ENCODE measurements at regions not wholly inside any gene's neighbourhood (a gene's known extent, or its start where the extent isn't known, plus 50 kb on each side); places are given as distances from the start of the nearest gene placed in this dataset.

DNA sequence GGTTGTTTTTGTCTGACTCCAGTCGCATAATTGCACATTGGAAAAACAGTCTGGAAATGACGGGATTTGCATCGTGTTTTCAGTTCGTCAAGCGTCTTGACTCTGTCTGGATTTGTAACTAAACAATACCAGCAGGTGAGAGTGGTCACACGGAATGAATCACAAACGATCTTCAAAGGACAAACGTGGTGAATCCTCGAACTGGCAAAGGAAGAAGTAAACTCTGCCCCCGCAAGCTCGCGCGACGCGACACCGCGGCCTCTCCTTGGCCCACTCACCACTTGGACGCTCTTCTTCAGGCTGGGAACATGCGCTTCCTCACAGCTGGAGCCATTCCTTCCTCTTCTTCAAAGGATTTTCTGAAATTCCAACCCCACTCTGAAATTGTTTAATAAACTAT, 352.6 kb downstream of the THBS2 start:
- no peak for DNase-seq

DNA sequence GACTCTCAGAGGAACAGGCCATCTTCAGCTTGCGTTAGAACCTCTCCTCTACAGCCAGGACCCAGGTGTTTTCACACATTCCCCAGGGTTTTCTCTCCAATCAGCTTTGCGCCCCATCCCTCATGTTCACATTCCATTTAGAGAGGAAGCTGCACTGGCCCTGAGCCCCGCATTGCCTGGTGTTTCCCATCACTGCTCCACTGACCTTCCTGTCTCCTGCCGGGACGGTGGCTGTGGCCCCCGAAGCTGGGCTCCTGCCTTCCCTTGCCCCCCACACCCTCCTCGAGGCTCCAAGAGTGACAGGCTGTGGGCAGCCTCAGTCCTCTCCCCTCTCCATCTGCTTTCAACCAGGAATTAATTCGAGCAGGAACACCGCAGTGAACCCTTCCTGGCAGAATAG, 357.3 kb downstream of the THBS2 start:
- DNase-seq = no peak

DNA sequence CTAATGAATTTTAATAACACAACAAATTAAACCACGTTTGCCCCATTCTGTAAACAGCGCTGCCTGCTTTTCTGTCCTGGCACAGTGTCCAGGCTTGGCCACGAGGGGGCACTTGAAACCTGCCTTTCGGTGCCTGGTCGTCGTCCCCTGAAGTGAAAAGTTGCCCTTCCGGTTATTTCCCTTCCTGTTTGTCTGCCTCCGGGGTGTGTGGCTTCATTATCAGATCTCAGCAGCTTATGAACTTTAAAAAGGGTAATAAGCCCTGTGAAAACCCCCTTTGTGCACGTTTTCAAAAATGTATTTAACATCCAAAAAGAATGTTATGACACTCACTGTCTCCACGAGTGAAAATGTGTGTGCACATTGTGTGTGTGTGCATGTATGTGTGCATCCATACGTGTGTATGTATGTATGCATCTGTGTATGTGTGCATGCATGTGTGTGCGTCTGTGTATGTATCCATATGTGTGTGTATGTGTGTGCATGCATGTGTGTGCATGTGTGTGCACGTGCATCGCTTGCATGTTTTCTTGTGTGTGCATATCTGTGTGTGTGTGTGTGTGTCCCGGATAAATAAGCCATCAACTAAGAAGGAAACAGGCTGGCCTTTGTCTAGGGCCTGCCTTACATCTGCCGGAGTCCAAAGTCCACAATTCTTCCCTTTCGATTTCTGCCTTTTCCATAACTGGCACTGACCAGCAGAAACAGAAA, 358.4 kb downstream of the THBS2 start:
- DNase-seq = no peak

DNA sequence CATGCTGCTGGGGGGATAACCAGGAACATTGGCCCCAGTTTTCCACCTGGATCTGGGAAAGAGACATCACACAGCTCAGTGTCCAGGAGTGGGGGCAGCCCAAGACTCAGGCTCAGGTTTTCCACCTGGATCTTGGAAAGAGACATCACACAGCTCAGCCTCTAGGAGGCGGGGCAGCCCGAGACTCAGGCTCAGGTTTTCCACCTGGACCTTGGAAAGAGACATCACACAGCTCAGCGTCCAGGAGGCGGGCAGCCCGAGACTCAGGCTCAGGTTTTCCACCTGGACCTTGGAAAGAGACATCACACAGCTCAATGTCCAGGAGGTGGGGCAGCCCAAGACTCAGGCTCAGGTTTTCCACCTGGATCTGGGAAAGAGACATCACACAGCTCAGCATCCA, 361.6 kb downstream of the THBS2 start:
- no peak for DNase-seq

DNA sequence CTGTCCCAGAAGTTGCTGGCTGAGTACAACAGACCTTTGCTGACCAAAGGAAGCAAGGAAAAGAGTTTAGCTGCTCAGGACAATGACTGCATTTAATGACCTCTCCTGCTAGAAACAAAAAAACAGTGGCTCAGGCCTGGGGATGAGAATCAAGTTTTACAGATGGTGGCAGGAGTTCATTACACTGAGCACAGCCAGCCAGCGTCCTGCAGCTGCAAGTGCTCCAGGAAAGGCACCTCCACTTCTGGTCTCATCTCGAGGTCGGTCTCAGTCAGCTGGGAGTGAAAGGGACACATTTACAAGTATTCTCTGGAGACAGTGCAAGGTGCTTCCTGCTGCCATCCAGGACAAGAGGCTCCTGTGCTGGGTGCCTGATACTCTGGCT, 362.7 kb downstream of the THBS2 start:
- DNase-seq = no peak

DNA sequence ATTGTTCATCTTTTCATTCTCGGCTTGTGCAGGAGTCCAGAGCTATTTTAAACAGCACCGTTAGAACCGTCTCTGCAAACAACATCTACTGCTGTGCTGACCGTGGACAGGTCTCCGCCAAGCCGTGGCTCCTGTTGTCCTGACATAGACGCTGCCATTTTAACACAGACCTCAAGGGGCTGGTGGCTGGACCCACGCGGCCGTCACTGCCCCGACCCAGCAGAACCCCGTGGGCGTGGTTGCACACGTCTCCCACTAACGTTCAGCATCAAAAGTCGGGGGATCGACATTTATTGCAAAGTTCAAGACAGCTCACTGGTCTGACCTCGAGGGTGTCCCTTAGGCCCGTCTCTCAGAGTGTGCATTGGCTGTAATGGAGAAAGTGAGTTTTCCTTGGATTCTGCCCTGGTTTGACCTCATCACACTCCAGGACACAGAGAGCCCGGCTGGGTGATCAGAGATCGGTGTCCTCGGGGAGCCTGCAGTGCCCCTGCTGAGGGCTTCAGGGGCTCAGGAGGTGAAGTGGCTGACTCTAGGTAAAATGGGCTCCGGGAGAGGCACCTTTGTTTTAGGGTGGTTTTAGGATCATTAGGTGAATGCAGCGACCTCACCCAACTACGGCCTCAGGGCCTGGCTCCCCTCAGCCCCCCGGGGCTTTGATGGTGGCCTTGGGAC, 363.2 kb downstream of the THBS2 start:
- DNase-seq = no peak

DNA sequence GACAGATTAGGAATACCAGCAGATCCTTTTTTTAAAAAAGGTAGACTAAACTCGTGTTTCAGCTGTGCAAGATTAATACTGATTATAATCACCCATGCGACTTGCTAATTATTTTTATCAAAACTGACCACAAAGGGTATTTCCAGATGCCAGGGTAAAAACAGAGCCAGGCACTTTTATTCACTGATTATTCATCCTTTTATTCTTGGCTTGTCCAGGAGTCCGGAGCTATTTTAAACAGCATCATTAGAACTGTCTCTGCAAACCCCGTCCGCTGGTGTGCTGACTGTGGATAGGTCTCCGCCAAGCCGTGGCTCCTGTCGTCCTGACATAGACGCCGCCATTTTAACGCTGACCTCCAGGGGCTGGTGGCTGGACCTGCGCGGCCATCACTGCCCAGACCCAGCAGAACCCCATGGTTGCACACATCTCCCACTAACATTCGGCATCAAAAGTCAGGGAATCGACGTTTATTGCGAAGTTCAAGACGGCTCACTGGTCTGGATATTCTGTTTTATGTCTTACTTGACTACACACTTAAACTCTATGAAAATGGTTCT, 364.8 kb downstream of the THBS2 start:
- no peak for DNase-seq

DNA sequence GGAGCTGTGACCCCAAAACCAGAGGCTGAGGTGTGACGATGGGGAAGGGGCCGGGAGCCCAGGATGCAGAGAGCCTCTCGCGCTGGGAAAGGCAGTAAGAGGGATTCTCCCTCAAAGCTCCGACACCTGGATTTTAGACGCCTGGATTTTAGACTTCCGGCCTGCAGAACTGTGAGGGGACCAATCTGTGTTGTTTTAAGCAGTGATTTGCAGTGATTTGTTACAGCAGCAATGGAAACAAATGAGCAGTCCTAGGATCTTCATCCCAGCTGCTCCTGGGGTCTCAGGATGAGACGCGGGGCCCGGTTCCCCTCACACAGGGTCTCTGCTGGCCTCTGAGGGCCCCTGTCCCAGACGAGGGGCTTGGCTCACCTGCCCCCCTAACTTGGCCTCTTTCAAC, 365.5 kb downstream of the THBS2 start:
- DNase-seq = no peak

DNA sequence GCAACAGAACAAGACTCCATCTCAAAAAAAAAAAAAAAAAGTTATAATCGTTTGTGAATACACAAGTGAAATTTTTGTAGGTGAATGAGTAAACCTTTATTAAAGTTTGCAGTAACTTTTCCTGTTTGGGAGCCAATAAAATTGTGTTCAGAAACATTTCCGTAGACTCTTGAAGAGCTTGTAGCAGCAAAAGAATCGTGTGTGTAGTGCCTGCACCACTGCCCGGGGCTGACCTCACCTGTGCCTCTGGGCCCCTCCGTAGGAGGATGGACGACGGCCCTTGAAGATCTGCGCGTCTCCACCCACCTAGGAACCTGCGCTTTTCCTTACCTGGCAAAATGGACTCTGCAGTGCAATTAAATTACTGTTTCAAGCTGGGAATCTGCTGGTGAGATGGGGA, 366.0 kb downstream of the THBS2 start:
- no peak for DNase-seq

DNA sequence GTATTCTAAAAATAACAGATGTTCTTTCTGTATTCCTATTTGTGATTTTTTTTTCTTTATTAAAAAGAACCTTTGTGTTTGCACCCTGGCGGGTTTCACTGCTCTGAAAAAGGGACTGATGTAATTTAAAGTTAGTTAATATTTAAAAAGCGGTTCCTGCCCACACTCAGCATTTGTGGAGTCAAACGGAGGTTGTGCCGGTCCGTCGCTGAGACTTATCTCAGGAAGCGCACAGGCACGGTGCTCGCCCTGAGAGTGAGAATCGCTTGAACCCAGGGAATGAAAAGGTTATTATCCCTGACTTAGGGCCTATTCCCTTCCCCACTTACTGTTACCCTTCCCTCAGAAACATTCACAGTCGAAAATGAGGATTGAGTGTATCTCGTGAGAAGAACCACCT, 366.7 kb downstream of the THBS2 start:
- no peak for DNase-seq

DNA sequence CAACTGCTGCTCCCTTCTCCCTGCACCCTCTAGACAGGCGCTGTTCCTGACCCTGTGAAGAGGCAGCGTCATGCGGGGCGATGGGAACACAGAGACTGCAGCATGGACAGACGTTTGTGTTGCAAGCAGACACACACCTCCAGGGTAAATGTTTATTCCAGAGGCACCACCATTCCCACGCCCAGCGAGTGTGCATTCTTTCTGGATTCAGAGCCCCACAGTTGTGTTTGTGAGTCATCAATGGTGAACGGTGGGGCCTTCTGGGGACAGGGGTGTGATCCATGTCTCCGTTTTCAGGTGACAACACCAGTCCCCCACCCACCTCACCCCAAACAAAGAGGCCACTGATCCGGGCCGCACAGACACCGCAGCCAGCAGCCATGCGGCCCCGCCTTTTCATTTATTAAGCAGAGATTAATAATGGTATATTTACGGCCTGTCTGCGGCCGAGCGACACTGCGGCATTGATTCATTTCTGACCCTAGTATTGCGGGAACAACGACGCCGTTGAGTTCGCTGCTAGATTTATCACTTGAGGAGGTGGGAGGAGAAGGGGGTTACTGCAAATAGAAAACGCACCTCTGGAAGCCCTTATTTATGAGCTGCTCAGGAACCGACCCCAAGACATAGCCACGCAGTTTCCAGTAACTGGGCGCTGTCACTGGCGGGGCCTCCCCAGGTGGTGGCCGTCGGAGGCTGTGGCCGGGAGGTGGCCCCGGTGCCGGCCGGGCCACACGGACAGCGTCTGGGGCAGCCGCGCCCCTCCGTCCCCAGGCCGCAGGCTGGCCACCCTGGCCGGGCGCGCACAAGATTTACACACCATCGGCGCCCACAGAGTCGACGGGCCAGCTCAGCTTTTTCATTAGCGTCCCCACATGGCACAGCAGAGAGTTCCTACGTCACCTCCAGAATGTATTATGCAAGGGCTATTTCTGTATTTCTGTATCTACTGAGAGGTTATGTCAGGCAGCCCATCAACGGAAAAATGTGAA, 367.6 kb downstream of the THBS2 start:
- DNase-seq = no peak

DNA sequence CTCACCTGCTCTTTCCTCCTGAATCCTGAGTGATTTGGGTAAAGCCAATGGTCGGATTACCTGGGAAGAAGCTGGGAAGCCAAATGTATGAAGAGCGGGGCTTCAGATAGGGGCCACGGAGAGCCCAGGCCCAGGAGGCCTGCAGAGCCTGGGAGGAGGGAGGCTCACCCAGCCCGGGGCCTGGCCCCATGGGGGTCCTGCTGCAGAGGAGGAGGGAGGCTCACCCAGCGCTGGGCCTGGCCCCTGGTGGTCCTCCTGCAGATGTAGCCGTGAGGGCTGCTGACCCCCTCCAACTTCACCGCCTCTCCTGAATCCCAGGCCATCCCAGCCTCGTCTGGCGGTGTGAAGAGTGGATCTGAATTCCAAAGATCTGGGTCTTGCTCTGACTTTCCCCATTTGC, 368.4 kb downstream of the THBS2 start:
- DNase-seq = no peak

DNA sequence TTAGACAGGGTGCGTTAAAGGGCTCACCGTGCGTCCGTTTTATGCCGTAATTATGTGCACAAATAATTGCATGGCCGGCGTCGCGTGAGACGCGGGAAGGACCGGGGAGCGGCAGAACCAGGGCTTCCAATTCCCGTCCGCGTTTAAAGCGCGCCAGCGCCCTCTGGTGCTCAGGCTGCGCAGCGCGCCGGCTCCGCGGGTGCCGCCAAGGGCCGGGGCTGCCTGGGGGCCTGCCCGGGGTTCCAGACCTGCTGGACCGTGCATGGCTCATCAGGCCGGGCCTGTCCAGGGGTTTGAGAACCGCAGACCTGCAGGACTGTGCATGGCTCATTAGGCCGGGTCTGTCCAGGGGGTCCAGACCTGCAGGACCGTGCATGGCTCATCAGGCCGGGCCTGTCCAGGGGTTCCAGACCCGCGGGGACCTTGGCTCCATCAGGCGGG, 369.0 kb downstream of the THBS2 start:
- DNase-seq = no peak

DNA sequence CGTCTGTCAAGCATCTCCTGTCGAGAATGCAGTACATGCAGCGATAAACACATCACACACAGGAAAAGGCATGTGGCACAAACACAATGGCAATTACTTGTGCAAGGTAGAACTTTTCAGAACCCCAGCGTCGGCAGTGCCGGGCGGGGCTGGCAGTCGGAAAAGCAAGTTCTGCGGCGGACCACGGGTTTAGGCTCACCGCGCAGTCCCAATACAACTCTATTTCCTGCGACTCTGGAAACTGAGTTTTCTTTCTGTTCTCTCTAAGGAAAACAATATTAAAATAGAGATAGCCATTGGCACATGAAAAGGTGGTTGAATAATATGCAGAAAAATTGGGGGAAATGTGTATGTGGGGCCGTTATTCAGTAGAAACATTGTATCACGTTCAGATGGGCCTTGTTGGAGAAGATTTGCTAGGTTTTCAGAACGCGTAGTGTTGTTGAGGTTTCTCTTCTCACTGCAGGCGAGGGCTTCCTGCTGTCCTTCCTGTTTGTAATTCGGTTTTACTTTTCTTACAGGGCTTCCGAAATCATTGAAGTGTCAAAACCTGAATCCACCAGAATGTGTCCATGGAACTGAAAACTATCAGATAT, 369.5 kb downstream of the THBS2 start:
- DNase-seq = no peak

DNA sequence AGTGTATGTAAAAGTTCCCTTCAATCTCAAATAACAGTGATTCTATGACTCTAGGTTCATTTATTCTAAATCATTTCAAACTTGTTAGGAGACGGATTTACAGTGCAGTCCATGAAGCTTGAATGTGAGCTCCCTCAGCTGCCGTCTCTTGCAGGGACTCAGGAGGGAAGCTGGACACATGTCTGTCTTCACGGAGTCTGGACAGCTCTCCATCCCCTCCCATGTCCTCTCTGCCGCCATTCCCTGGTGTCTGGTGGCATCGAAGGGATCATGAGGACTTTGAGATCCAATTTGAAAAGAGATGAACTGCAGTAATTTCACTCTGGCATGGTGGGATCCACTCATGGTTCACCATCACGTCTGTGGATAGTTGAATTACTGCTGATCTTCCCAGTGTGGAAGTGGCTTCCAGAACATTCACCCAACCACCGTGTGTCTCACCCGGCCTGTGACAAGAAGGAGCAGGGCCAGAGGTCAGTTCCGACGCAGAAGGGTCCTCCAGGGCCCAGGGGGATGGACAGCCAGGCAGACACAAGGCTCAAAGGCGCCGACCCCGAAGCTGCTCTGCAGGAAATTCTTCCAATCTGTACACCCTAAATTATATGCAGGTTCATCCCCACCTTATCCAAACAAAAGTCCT, 370.1 kb downstream of the THBS2 start:
- DNase-seq = no peak

DNA sequence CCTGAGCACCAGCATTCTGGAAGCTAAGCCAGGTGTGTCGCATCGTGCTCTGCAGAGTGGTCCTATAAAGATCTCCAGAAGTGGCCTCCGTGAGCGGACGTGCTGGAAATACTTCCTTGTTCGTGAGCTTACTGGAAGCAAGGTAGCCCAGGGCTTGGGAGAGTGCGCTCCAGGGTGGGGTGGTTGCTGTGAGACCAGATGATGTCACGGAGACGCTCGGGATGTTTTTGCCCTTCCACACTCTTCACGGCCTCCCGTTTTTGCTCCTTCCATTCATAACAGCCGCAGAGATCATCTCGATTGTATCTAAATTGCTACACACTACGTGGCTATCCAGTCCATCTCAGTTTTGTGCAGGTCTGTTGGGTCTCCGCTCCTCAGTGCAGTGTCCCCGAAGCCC, 373.4 kb downstream of the THBS2 start:
- DNase-seq = no peak

DNA sequence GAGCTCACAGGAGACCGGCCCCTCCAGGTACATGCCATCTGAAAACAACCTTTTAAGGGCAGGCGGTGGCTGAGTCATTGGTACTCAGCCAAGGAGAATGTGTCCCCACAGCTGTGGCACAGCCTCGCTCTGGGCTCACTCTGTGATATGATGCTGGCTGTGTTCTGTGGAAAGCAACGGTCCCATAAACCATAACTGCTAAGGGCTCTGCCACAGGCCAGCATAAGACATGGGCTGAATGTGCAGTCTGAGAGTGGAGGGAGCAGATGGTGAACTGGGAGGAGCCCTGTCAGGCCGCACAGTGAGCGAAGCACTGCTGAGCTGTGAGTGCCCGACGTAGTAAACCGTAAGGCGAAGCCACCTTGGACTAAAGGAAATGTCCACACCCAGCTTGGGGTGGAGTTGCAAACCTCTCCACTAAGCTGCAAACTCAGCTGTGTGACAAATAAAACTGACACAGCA, 375.8 kb downstream of the THBS2 start:
- DNase-seq = no peak

DNA sequence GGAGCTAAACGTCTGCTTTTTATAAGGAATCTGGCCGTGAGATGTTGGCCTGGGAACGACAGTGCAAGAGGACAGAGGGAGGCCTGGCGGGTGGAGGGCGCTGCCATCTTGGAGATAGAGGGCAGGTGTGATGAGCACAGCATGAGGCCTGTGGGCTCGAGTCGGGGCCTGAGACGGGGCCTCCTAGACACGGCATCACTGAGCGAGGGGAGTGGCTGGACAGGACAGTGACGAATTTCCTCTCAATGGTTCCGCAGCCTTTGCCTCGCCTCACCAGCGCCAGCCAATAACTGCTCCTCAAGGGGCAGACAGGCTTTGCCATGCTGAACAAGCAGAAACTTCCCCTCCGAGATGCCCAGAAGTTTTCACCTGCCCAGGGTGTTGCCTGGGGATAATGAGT, 376.7 kb downstream of the THBS2 start:
- no peak for DNase-seq

DNA sequence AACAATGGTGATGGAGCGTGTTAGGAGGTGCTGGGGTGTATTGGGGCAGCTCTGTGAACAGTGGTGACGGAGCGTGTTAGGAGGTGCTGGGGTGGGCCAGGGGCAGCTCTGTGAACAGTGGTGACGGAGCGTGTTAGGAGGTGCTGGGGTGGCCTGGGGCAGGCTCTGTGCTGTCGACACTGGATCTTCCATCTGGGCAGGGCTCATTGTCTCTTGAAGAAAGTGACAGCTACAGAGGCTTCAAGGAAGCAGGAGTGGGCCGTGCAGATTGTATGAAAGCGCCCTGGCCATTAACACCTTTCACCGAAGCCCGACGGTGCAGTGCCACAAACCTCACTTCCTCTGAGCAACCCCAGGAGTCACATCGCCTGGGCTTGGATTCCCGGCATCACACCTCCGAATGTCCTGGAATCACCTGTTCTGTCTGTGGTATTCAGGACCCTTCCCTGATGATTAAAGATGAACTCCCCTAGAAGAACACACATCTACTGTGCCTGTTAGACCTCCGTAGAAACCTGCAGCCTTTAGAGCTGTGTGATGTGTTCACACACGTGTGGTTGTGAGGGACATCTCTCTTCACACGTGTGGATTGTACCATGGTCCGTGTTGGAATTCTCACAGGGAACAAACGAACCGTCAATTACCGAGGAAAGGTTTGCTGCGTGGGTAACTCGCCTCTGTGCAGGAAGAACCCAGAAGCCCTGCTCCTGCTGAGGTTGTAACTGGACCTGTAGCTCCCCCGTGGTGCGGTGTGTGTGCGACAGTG, 377.7 kb downstream of the THBS2 start:
- DNase-seq = no peak

DNA sequence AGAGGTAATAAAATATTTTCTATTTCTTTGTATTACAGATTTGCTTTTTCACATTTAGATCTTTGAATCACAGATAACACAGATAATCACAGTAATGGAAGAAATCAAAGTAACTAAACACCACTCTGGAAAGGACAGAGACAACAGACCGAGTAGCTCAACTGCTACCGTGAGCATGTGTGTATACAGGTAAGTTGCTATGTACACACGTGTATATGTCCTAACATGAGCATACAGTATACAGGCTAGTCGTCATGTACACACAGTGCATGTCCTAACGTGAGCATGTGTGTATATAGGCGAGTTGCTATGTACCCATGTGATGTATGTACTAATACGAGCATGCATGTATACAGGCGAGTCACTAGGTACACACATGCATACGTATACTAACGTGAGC, 379.0 kb downstream of the THBS2 start:
- no peak for DNase-seq
